Vagina (tissue), 2 donors: ENCODE measurements at regions not wholly inside any gene's neighbourhood (a gene's known extent, or its start where the extent isn't known, plus 50 kb on each side); places are given as distances from the start of the nearest gene placed in this dataset.
"Not testable (repeated sequence)": the region's sequence is repeated elsewhere in the genome, so short reads cannot be mapped to it uniquely, and the experiment has no call there.

Experiments used
- DNase-seq, 2 donors: peaks; one replicate each; pipeline ENCODE4 v3.0.0-alpha.2; 2017; ENCODE audit errors: extremely low spot score in 2 of 2
- H3K27ac ChIP-seq: fragments of 200-600 bp; sonication (generic); one replicate; pipeline ENCODE4 v1.5.1; 2019
- H3K27me3 ChIP-seq: fragments of 200-600 bp; sonication (generic); one replicate; pipeline ENCODE4 v1.5.1; 2019
- H3K36me3 ChIP-seq, 2 donors: fragments of 200-600 bp; sonication (generic); one replicate each; pipeline ENCODE4 v1.5.1; 2017 to 2019
- H3K4me1 ChIP-seq: fragments of 200-600 bp; sonication (generic); one replicate; pipeline ENCODE4 v1.5.1; 2019
- H3K4me3 ChIP-seq, 2 donors: fragments of 200-600 bp; sonication (generic); 1 replicate in 1 of 2; 2 replicates in 1 of 2; pipeline ENCODE4 v1.5.1; 2016 to 2019
- H3K9me3 ChIP-seq: fragments of 200-600 bp; sonication (generic); one replicate; pipeline ENCODE4 v1.5.1; 2019
- CTCF ChIP-seq, 3 experiments: fragments of 450-650 bp in 2 of 3; fragments of 200-600 bp in 1 of 3; sonication (generic) in 1 of 3; IDR thresholded peaks; one replicate each; pipeline ENCODE4 v1.5.1; 2017 to 2019; ENCODE audit warnings: antibody characterized with exemption in 3 of 3, mild to moderate bottlenecking in 2 of 3, moderate library complexity in 2 of 3
- POLR2A ChIP-seq, 2 donors: fragments of 450-650 bp; IDR thresholded peaks; one replicate each; pipeline ENCODE4 v1.6.1; 2017; ENCODE audit warnings: antibody characterized with exemption in 2 of 2, mild to moderate bottlenecking in 2 of 2, moderate library complexity in 2 of 2
- POLR2AphosphoS5 ChIP-seq, 2 donors: sonication (generic); formaldehyde crosslinking; IDR thresholded peaks; one replicate each; pipeline ENCODE4 v1.9.0; 2017; ENCODE audit warnings: antibody characterized with exemption in 2 of 2, mild to moderate bottlenecking in 2 of 2, low read depth in 1 of 2; ENCODE audit not compliant: insufficient read depth in 1 of 2
- intact Hi-C: fragments of 100-400 bp; cut with DNase I; formaldehyde crosslinking; loops from one replicate; pipeline ENCODE4 v1.15.1; 2023

- no peak overlapping the region for H3K4me3 ChIP-seq
- DNase-seq = no peak
- H3K27ac ChIP-seq = no peak overlapping the region
- TF ChIP-seq CTCF (IDR thresholded peaks at IDR 0.05) = no peak
- no peak for TF ChIP-seq POLR2AphosphoS5 (IDR thresholded peaks at IDR 0.05; ENCODE audit: insufficient read depth in 1 of 2, low read depth in 1 of 2)
- TF ChIP-seq POLR2A (IDR thresholded peaks at IDR 0.05) = no peak
- H3K9me3 ChIP-seq = no peaks in the 10 kb centered on the region
- no peaks in the 10 kb centered on the region for H3K4me1 ChIP-seq
- intact Hi-C loops = no loop called here
- H3K36me3 ChIP-seq = no peaks in the 10 kb centered on the region
- H3K27me3 ChIP-seq = no peaks in the 10 kb centered on the region
Measured at GRCh38 chr3:17874636-17875035, 132.2 kb upstream of the TBC1D5 start.

- intact Hi-C loops = no loop called here
- Histone ChIP-seq H3K9me3 (no peaks in the 10 kb centered on the region), H3K4me3 (no peak overlapping the region), H3K27ac (no peak overlapping the region), H3K27me3 (no peaks in the 10 kb centered on the region), H3K36me3 (no peaks in the 10 kb centered on the region), H3K4me1 (no peaks in the 10 kb centered on the region)
- no peak for DNase-seq
- TF ChIP-seq CTCF (IDR thresholded peaks at IDR 0.05) = no peak
- TF ChIP-seq POLR2A (IDR thresholded peaks at IDR 0.05) = no peak
- TF ChIP-seq POLR2AphosphoS5 (IDR thresholded peaks at IDR 0.05; ENCODE audit: insufficient read depth in 1 of 2, low read depth in 1 of 2) = no peak
Measured at GRCh38 chr3:17872457-17872856, 130.0 kb upstream of the TBC1D5 start.

DNA sequence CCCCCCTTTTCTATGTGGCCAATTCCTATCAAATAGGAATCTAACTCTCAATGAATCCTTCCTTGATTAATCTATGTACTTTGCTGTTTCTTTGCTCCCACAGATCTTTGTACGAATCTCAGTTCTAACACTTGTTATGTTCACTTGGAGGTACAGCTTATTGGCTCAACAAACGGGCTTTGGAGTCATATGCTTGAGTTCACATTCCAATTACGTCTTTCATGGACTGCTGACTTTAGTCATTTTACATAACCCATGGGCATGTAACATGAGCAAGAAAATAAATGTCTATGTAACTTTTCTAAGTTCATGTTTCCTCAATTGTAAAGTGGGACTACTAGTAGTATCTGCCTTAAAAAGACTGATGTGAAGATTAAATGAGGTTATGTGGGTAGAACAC is 123.2 kb upstream of the TBC1D5 start:
- Histone ChIP-seq H3K4me1 (no peaks in the 10 kb centered on the region), H3K9me3 (no peaks in the 10 kb centered on the region), H3K27ac (no peak overlapping the region), H3K36me3 (no peaks in the 10 kb centered on the region), H3K4me3 (no peak overlapping the region), H3K27me3 (no peaks in the 10 kb centered on the region)
- no peak for TF ChIP-seq POLR2AphosphoS5 (IDR thresholded peaks at IDR 0.05; ENCODE audit: insufficient read depth in 1 of 2, low read depth in 1 of 2)
- no peak for TF ChIP-seq POLR2A (IDR thresholded peaks at IDR 0.05)
- no peak for TF ChIP-seq CTCF (IDR thresholded peaks at IDR 0.05)
- no peak for DNase-seq
- intact Hi-C loops = no loop called here

GRCh38 chr3:17861476-17861875 is 119.0 kb upstream of the TBC1D5 start:
- no peak overlapping the region for H3K4me3 ChIP-seq
- no peak for TF ChIP-seq POLR2A (IDR thresholded peaks at IDR 0.05)
- TF ChIP-seq CTCF (IDR thresholded peaks at IDR 0.05) = no peak
- no peak for TF ChIP-seq POLR2AphosphoS5 (IDR thresholded peaks at IDR 0.05; ENCODE audit: insufficient read depth in 1 of 2, low read depth in 1 of 2)
- no peaks in the 10 kb centered on the region for H3K27me3 ChIP-seq
- intact Hi-C loops = no loop called here
- no peak overlapping the region for H3K27ac ChIP-seq
- no peaks in the 10 kb centered on the region for H3K4me1 ChIP-seq
- no peaks in the 10 kb centered on the region for H3K36me3 ChIP-seq
- DNase-seq = no peak
- H3K9me3 ChIP-seq = no peaks in the 10 kb centered on the region

DNA sequence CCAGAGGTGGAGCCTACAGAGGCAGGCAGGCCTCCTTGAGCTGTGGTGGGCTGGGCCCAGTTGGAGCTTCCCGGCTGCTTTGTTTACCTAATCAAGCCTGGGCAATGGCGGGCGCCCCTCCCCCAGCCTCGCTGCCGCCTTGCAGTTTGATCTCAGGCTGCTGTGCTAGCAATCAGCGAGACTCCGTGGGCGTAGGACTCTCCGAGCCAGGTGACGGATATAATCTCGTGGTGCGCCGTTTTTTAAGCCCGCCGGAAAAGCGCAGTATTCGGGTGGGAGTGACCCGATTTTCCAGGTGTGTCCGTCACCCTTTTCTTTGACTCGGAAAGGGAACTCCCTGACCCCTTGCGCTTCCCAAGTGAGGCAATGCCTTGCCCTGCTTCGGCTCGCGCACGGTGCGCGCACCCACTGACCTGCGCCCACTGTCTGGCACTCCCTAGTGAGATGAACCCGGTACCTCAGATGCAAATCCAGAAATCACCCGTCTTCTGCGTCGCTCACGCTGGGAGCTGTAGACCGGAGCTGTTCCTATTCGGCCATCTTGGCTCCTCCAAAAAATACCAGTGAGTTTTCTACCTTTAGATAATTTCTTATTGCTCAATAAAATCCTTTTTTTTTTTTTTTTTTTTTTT is 118.5 kb upstream of the TBC1D5 start:
- H3K9me3 ChIP-seq, H3K4me3 ChIP-seq, H3K27me3 ChIP-seq, H3K4me1 ChIP-seq, H3K36me3 ChIP-seq, intact Hi-C loops, DNase-seq, H3K27ac ChIP-seq: not testable (repeated sequence)
